Kidney (tissue), 13 donors: ENCODE measurements at regions not wholly inside any gene's neighbourhood (a gene's known extent, or its start where the extent isn't known, plus 50 kb on each side); places are given as distances from the start of the nearest gene placed in this dataset.
A peak's percentile ranks its signal among the peaks of the same experiment; 100 is the strongest.

Source experiments
- DNase-seq, 5 donors: peaks; one replicate each; pipeline ENCODE4 v3.0.0-alpha.2; 2013 to 2020
- FAIRE-seq: peaks from 2 replicates; lab custom pipeline; 2012; peaks lifted over from hg19 to GRCh38; lab: Jason Lieb, UNC
- H3K27ac ChIP-seq, 2 donors: one replicate each; pipeline ENCODE4 v1.7.0; 2013; ENCODE audit warnings: low read depth in 2 of 2, low read length in 2 of 2, inconsistent platforms in 1 of 2
- H3K27me3 ChIP-seq: one replicate; pipeline ENCODE4 v1.7.1; 2013; ENCODE audit warnings: low read length, inconsistent platforms; ENCODE audit not compliant: control insufficient read depth, insufficient read depth
- H3K36me3 ChIP-seq, 3 donors: one replicate each; pipeline versions ENCODE4 v1.7.0 to v1.7.1; 2013; ENCODE audit warnings: low read length in 3 of 3, control low read depth in 1 of 3, inconsistent platforms in 1 of 3; ENCODE audit not compliant: insufficient read depth in 3 of 3, control insufficient read depth in 2 of 3
- H3K4me1 ChIP-seq, 3 donors: one replicate each; pipeline versions ENCODE4 v1.7.0 to v1.7.1; 2013; ENCODE audit warnings: low read length in 3 of 3, inconsistent platforms in 1 of 3, low read depth in 1 of 3; ENCODE audit not compliant: control insufficient read depth in 2 of 3, insufficient read depth in 2 of 3
- H3K4me3 ChIP-seq, 3 donors: one replicate each; pipeline versions ENCODE4 v1.7.0 to v1.8.1; 2013; ENCODE audit warnings: low read length in 3 of 3, control low read depth in 1 of 3, inconsistent platforms in 1 of 3
- H3K9ac ChIP-seq, 3 donors: one replicate each; pipeline versions ENCODE4 v1.7.0 to v1.7.1; 2013; ENCODE audit warnings: low read length in 3 of 3, control low read depth in 1 of 3, inconsistent platforms in 1 of 3
- H3K9me3 ChIP-seq, 3 donors: one replicate each; pipeline versions ENCODE4 v1.7.0 to v1.7.1; 2013; ENCODE audit warnings: low read length in 3 of 3, control low read depth in 1 of 3, inconsistent platforms in 1 of 3; ENCODE audit not compliant: control insufficient read depth in 2 of 3, insufficient read depth in 1 of 3
- intact Hi-C: fragments of 100-400 bp; cut with DNase I; formaldehyde crosslinking; loops from one replicate; pipeline ENCODE4 v1.11.1; 2022
- TF ChIP-seq, protein P1 (sequence below): IDR thresholded peaks from 3 replicates; pipeline ENCODE4 v1.5.1; 2012; ENCODE audit warnings: mild to moderate bottlenecking, moderate library complexity, borderline replicate concordance; ENCODE audit not compliant: insufficient read depth; ENCODE audit errors: extremely low read depth
- donor health status: control.
- donor health status: control.
- donor health status: control.
- donor health status: control.
- donor health status: control.
- donor health status: DM: yes; HTN: yes; CAD: no.
- donor health status: Normal renal cell carcinoma (clear cell type).

DNA sequence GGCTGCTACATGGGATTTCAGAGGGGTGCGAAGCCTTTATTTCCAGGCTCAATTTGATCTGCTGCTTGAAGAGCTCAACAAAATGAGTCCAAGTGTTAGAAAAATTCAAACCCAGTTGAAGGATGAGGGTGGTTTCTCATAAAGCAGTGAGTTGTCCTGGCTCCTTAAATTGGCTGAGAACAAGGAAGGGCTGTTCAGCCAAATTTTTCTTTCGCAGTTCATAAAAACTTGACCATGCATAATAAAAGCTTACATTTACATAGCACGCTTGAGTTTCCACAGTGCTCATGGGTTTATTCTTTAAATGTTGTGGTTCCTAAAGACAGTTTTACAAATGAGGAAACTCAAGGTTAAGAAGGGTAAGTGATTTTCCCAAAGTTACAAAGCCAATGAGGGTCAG lies 174.4 kb upstream of the FOXA2 start:
- H3K9ac ChIP-seq = no peak overlapping the region
- H3K36me3 ChIP-seq = no peaks in the 10 kb centered on the region
- DNase-seq (no peak), FAIRE-seq (no peak)
- peaks cover 0 to 5% (median 0%) of the 10 kb centered on the region in 3 donors for H3K4me1 ChIP-seq
- no peak overlapping the region for H3K27ac ChIP-seq
- no peak overlapping the region for H3K4me3 ChIP-seq
- TF ChIP-seq, protein P1, sequence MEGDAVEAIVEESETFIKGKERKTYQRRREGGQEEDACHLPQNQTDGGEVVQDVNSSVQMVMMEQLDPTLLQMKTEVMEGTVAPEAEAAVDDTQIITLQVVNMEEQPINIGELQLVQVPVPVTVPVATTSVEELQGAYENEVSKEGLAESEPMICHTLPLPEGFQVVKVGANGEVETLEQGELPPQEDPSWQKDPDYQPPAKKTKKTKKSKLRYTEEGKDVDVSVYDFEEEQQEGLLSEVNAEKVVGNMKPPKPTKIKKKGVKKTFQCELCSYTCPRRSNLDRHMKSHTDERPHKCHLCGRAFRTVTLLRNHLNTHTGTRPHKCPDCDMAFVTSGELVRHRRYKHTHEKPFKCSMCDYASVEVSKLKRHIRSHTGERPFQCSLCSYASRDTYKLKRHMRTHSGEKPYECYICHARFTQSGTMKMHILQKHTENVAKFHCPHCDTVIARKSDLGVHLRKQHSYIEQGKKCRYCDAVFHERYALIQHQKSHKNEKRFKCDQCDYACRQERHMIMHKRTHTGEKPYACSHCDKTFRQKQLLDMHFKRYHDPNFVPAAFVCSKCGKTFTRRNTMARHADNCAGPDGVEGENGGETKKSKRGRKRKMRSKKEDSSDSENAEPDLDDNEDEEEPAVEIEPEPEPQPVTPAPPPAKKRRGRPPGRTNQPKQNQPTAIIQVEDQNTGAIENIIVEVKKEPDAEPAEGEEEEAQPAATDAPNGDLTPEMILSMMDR = no peak
- no peaks in the 10 kb centered on the region for H3K9me3 ChIP-seq
- H3K27me3 ChIP-seq = no peaks in the 10 kb centered on the region
- intact Hi-C loops = no loop called here

DNA sequence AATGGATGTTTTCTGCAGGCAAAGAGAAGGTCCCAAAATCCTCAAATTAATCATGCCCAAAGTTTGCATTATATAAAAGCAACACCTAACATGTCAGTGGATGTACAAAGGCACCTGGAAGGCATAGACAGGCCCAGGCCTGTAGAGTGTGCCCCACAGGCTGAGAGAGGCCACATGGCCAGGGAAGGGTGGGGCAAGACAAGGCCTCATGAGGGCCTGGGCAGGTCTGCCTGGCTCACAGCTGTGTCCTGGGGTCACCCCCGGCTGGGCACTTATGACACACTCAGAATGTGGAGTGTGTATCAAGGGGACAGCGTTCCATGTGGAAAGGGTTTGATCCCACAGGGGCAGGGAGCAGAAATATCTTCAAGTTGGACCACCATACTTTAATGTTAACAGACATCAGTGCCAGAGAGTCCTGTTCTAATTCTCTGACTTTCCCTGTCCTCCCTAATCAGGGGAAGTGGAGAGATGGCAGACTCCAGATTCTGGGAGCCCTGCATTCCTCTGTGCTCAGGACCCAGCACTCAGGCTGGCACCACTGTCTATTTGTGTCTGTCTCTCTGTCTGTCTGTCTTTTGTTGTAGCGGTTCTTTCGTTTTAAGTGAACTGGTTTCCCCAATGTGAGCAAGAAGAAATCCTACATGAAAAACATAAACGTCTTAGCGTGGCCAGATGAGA lies 178.3 kb upstream of the FOXA2 start:
- TF ChIP-seq, protein P1 = no peak
- H3K27me3 ChIP-seq = no peaks in the 10 kb centered on the region
- no peak overlapping the region for H3K4me3 ChIP-seq
- no peak for DNase-seq
- intact Hi-C loops = no loop called here
- H3K36me3 ChIP-seq = no peaks in the 10 kb centered on the region
- peaks cover 0 to 5% (median 0%) of the 10 kb centered on the region in 3 donors for H3K4me1 ChIP-seq
- no peak overlapping the region for H3K9ac ChIP-seq
- FAIRE-seq = no peak
- peak overlapping the region; percentile 56 to 82 for H3K27ac ChIP-seq
- no peaks in the 10 kb centered on the region for H3K9me3 ChIP-seq

DNA sequence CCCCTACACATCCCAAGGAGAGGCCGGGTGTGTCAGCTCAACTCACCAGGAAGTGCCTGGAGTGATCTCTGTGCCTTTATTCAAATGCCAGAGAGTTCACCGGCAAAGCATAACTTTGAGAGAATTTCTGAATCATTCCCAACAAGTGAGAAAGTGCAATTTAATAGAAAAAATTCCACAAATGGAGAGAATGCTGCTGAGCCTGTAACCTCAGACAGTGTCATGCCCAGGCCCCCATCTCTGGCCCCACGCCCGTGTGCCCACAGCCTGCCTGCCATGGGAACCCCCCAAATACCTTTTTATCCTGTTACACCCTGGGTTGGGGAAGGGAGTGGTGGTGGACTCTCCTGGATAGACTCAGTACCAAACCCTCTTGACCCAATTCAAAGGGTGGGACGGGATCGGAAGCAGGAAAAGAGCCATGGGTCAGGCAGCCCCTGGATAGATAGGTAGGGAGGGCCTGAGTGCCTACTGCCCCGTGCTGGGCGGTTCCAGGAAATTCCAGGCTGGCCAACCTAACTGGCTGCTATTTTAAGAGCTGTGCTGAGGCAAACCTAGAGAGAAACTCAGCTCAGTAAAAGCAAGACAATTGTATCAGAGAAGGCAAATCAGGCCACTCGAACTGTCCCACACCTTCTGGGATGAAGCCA lies 179.0 kb upstream of the FOXA2 start:
- peak in 2 of 5 donors; percentile 13 to 78 for DNase-seq
- TF ChIP-seq, protein P1 = no peak
- no peak overlapping the region for H3K4me3 ChIP-seq
- H3K27ac ChIP-seq = peak overlapping the region; percentile 56 to 82
- H3K36me3 ChIP-seq = no peaks in the 10 kb centered on the region
- intact Hi-C loops = no loop called here
- no peaks in the 10 kb centered on the region for H3K9me3 ChIP-seq
- H3K27me3 ChIP-seq = no peaks in the 10 kb centered on the region
- FAIRE-seq = no peak
- peaks cover 0 to 5% (median 0%) of the 10 kb centered on the region in 3 donors for H3K4me1 ChIP-seq
- no peak overlapping the region for H3K9ac ChIP-seq
